PC-3 (cell line): ENCODE measurements at regions not wholly inside any gene's neighbourhood (a gene's known extent, or its start where the extent isn't known, plus 50 kb on each side); places are given as distances from the start of the nearest gene placed in this dataset.

Experiments used
- ATAC-seq: fragments of 200-7000 bp; cut with Tn5 transposase; 2 replicates; pipeline ENCODE4 v1.9.1; 2020; ENCODE audit warnings: mild to moderate bottlenecking, moderate library complexity
- BruUV-seq: library from RNA; stranded (reverse); fragments of 400-500 nt; replicated peaks from 2 replicates; lab custom pipeline; 2021; lab: Mats Ljungman, UMichigan
- CTCF ChIA-PET: fragments of 300-600 bp; sonication (Branson Sonifier 250); formaldehyde crosslinking; loops from one replicate; lab custom pipeline; 2022; ENCODE audit warnings: antibody characterized with exemption; lab: Charles Lee
- POLR2A ChIA-PET: fragments of 300-600 bp; sonication (Branson Sonifier 250); formaldehyde crosslinking; loops from one replicate; lab custom pipeline; 2022; ENCODE audit warnings: antibody characterized with exemption; ENCODE audit not compliant: unreplicated experiment; lab: Charles Lee
- DNase-seq: peaks from one replicate; pipeline ENCODE4 v3.0.0-alpha.2; 2015
- H2AFZ ChIP-seq: fragments of 300-600 bp; sonication (generic); 2 replicates; pipeline ENCODE4 v1.6.0; 2016; ENCODE audit warnings: antibody characterized with exemption, low read length
- H3F3A ChIP-seq: fragments of 300-600 bp; sonication (generic); one replicate; pipeline ENCODE4 v1.6.0; 2017; ENCODE audit warnings: antibody characterized with exemption, low read length, control low read depth, mild to moderate bottlenecking; ENCODE audit not compliant: unreplicated experiment
- H3K27ac ChIP-seq: fragments of 300-600 bp; sonication (generic); 2 replicates; pipeline ENCODE4 v1.5.1; 2016; ENCODE audit warnings: mild to moderate bottlenecking, low read length
- H3K27me3 ChIP-seq: fragments of 300-600 bp; sonication (generic); 2 replicates; pipeline ENCODE4 v1.6.1; 2016; ENCODE audit warnings: low read length, mixed read lengths
- H3K36me3 ChIP-seq: fragments of 300-600 bp; sonication (generic); 2 replicates; pipeline ENCODE4 v1.6.1; 2016; ENCODE audit warnings: low read depth, mixed run types, low read length, mixed read lengths
- H3K4me1 ChIP-seq: fragments of 300-600 bp; sonication (generic); 2 replicates; pipeline ENCODE4 v1.5.1; 2016; ENCODE audit warnings: low read length; ENCODE audit not compliant: insufficient read depth
- H3K4me2 ChIP-seq: fragments of 300-600 bp; sonication (generic); 2 replicates; pipeline ENCODE4 v1.6.0; 2016; ENCODE audit warnings: low read length
- H3K4me3 ChIP-seq: fragments of 300-600 bp; sonication (generic); 2 replicates; pipeline ENCODE4 v1.5.1; 2016; ENCODE audit warnings: mild to moderate bottlenecking, low read length, mixed read lengths
- H3K79me2 ChIP-seq: fragments of 300-600 bp; sonication (generic); 2 replicates; pipeline ENCODE4 v1.6.1; 2017; ENCODE audit warnings: low read length, mixed read lengths
- H3K9ac ChIP-seq: fragments of 300-600 bp; sonication (generic); 2 replicates; pipeline ENCODE4 v1.6.0; 2016; ENCODE audit warnings: mild to moderate bottlenecking, low read length
- H3K9me2 ChIP-seq: fragments of 300-600 bp; sonication (generic); replicated peaks from 2 replicates; pipeline ENCODE4 v1.6.1; 2016; ENCODE audit warnings: mixed run types, low read length, mixed read lengths
- H3K9me3 ChIP-seq: fragments of 300-600 bp; sonication (generic); 2 replicates; pipeline ENCODE4 v1.6.1; 2016; ENCODE audit warnings: low read length, mixed read lengths
- H4K20me1 ChIP-seq: fragments of 300-600 bp; sonication (generic); 2 replicates; pipeline ENCODE4 v1.6.1; 2016; ENCODE audit warnings: low read length, mixed read lengths
- EZH2 ChIP-seq: fragments of 300-600 bp; sonication (generic); IDR thresholded peaks from one replicate; pipeline ENCODE4 v1.6.1; 2017; ENCODE audit warnings: antibody characterized with exemption, mild to moderate bottlenecking, low read length; ENCODE audit not compliant: unreplicated experiment
- EZH2phosphoT487 ChIP-seq: fragments of 300-600 bp; sonication (generic); IDR thresholded peaks from 2 replicates; pipeline ENCODE4 v1.6.1; 2018; ENCODE audit warnings: mild to moderate bottlenecking, antibody characterized with exemption, low read length, borderline replicate concordance
- intact Hi-C: fragments of 100-400 bp; cut with micrococcal nuclease; formaldehyde crosslinking; loops from 2 replicates; pipeline ENCODE4 v1.9.0; 2023
- TF ChIP-seq, protein P1 (sequence below): fragments of 300-600 bp; sonication (generic); conservative IDR thresholded peaks from 2 replicates; pipeline ENCODE4 v1.5.1; 2017; ENCODE audit warnings: antibody characterized with exemption, low read depth, mild to moderate bottlenecking, low read length

- intact Hi-C loops: no loop called here
- Histone ChIP-seq H3K27me3 (no peaks in the 10 kb centered on the region), H3K9ac (no peak overlapping the region), H3K27ac (no peak overlapping the region), H2AFZ (no peak overlapping the region), H3K4me1 (no peaks in the 10 kb centered on the region), H3K36me3 (no peaks in the 10 kb centered on the region), H3F3A (no peaks in the 10 kb centered on the region), H3K4me3 (no peak overlapping the region), H4K20me1 (no peaks in the 10 kb centered on the region), H3K9me2 (no peaks in the 10 kb centered on the region), H3K4me2 (no peak overlapping the region), H3K9me3 (no peaks in the 10 kb centered on the region), H3K79me2 (no peaks in the 10 kb centered on the region)
- no peak for DNase-seq
- BruUV-seq: no TSS peak
- ChIA-PET CTCF (no interaction called here), POLR2A (no interaction called here)
- TF ChIP-seq EZH2: no peak
- no peak for ATAC-seq
Observed at GRCh38 chr4:120491481-120491880, 424.8 kb upstream of the MAD2L1 start.

DNA sequence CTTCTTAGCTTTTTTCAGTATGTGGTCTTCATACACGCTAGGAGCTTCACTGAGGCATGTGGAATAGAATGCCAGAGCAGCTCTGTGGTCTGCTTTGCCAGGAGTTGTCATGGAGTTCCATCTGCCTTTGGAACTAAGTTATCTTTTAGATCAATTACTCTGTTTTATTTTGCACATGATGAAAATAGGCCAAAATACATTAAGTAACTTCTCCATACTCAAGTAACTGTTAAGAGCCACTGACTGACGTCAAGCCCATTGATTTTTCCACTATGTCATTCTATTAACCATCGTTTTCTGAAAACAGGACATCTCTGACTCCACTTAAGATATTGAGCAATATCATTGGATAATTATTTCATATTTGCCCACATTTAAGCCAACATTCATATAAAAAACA lies 415.1 kb upstream of the MAD2L1 start:
- POLR2A ChIA-PET: no interaction called here
- Histone ChIP-seq H3K4me1 (no peaks in the 10 kb centered on the region), H3K4me2 (no peak overlapping the region), H3K4me3 (no peak overlapping the region), H3K79me2 (no peaks in the 10 kb centered on the region), H3F3A (no peaks in the 10 kb centered on the region), H3K9me3 (no peaks in the 10 kb centered on the region), H4K20me1 (no peaks in the 10 kb centered on the region), H2AFZ (no peak overlapping the region), H3K27me3 (no peaks in the 10 kb centered on the region), H3K9me2 (no peaks in the 10 kb centered on the region), H3K27ac (no peak overlapping the region), H3K36me3 (no peaks in the 10 kb centered on the region), H3K9ac (no peak overlapping the region)
- CTCF ChIA-PET: no interaction called here
- intact Hi-C loops: no loop called here
- no TSS peak for BruUV-seq
- no peak for DNase-seq
- ATAC-seq: no peak
- TF ChIP-seq, protein P1, sequence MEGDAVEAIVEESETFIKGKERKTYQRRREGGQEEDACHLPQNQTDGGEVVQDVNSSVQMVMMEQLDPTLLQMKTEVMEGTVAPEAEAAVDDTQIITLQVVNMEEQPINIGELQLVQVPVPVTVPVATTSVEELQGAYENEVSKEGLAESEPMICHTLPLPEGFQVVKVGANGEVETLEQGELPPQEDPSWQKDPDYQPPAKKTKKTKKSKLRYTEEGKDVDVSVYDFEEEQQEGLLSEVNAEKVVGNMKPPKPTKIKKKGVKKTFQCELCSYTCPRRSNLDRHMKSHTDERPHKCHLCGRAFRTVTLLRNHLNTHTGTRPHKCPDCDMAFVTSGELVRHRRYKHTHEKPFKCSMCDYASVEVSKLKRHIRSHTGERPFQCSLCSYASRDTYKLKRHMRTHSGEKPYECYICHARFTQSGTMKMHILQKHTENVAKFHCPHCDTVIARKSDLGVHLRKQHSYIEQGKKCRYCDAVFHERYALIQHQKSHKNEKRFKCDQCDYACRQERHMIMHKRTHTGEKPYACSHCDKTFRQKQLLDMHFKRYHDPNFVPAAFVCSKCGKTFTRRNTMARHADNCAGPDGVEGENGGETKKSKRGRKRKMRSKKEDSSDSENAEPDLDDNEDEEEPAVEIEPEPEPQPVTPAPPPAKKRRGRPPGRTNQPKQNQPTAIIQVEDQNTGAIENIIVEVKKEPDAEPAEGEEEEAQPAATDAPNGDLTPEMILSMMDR: no peak
- TF ChIP-seq EZH2 (no peak), EZH2phosphoT487 (no peak)

DNA sequence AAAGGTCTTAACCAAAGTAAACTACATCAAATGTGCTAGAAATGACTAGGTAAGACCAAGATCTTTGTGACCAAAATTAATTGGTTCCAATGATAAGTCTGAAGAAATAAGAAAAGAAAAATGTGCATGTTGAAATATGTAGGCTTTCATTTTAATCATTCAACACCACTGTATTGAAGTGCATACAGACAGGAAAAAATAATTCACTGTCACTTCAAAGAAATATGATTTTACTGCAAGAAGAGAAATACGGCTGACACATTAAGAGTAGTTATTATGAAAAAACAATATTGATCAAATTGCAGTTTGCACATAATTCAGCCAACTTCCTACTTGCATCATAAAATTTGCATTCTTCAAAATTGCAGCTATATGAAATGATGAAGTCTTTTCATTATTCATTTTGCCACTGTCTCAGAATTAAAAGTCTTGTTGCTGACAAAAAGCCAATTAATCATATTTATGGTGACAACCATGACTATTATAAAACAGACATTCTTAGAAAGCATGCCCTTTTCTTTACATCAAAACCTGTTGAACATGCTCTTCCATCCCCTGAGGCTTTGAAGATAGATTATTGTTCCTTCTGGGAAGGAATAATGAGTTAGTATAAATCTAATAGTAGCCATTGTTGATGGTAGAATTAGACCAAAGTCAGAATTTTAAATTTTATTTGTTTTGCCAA lies 405.9 kb upstream of the MAD2L1 start:
- ATAC-seq: no peak
- Histone ChIP-seq H3K27ac (no peak overlapping the region), H3K4me2 (no peak overlapping the region), H3K9ac (no peak overlapping the region), H4K20me1 (no peaks in the 10 kb centered on the region), H3K36me3 (no peaks in the 10 kb centered on the region), H3K9me3 (no peaks in the 10 kb centered on the region), H3F3A (no peaks in the 10 kb centered on the region), H3K4me1 (no peaks in the 10 kb centered on the region), H2AFZ (no peak overlapping the region), H3K9me2 (no peaks in the 10 kb centered on the region), H3K79me2 (no peaks in the 10 kb centered on the region), H3K4me3 (no peak overlapping the region), H3K27me3 (0 out of 2 replicates have a peak, but pooled peaks cover 4% of the 10 kb centered on the region)
- CTCF ChIA-PET: no interaction called here
- no TSS peak for BruUV-seq
- intact Hi-C loops: no loop called here
- POLR2A ChIA-PET: no interaction called here
- TF ChIP-seq, protein P1: no peak
- TF ChIP-seq EZH2phosphoT487 (no peak), EZH2 (no peak)
- no peak for DNase-seq
